NB4 (cell line): ENCODE measurements at regions not wholly inside any gene's neighbourhood (a gene's known extent, or its start where the extent isn't known, plus 50 kb on each side); places are given as distances from the start of the nearest gene placed in this dataset.

ENCODE experiments used
- CTCF ChIP-seq: IDR thresholded peaks from one replicate; pipeline ENCODE4 v1.5.1; 2012; ENCODE audit warnings: low read depth, low read length
- MAX ChIP-seq: IDR thresholded peaks from 2 replicates; pipeline ENCODE4 v1.6.1; 2011; ENCODE audit warnings: low read depth, low read length
- POLR2A ChIP-seq: IDR thresholded peaks from 2 replicates; pipeline ENCODE4 v1.6.1; 2011; ENCODE audit warnings: mild to moderate bottlenecking; ENCODE audit not compliant: insufficient read length; ENCODE audit errors: extremely low read depth

GRCh38 chr4:26173619-26174018 lies 147.2 kb upstream of the RBPJ start:
- no peak for TF ChIP-seq CTCF
- TF ChIP-seq POLR2A = no peak
- no peak for TF ChIP-seq MAX
